ENCODE measurements at regions not wholly inside any gene's neighbourhood (a gene's known extent, or its start where the extent isn't known, plus 50 kb on each side); places are given as distances from the start of the nearest gene placed in this dataset.

DNA sequence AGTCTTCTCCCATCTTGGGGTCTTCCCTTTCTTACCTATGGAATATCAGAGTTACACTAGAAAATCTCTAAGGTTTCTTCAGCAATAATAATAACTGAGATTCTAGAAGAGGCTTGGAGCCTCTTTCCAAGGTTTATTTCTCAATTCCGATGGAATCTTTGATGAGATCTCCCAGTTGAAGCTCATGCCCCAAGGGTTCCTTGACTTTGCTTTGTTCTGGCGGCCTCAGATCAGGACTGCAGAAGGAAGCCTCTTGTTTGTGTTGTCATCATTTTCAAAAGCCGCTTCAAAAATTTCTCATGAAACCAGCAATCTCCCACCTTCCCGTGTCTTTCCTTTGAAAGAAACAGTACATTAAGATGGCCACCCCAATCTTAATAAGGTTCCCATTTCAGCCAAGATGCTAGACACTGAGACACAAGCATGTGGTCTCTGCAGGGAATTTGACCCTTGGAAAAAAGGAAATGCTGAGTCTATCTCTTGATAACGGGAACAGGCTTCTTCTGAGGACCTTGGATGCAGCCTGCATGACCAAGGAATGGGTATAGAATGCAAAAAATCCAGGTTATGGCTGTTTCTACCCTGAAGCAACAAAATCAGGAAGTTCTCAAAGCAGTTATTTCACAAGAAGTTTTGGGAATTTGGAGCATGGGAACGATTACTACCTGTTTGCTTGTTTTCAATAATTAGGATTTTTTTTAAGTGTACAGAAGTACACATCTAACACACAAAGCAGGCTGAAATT is 141.6 kb downstream of the CD24 start:
- no peak overlapping the region for H2BK12ac ChIP-seq (ENCODE audit: low read length in 2 of 2)
- no peak overlapping the region for H2BK120ac ChIP-seq (ENCODE audit: low read depth, low read length)
- no peaks in the 10 kb centered on the region for H3K79me1 ChIP-seq (replicated peaks; ENCODE audit: low read length, poor library complexity, severe bottlenecking)
- H2AK5ac ChIP-seq (ENCODE audit: low read length, severe bottlenecking): no peak overlapping the region
- H2BK15ac ChIP-seq (ENCODE audit: low read depth, poor library complexity, severe bottlenecking): no peak overlapping the region
- no peak overlapping the region for H3K4me2 ChIP-seq (ENCODE audit: low read length, poor library complexity, severe bottlenecking)
- no peak overlapping the region for H4K91ac ChIP-seq (ENCODE audit: low read length)
- no peak overlapping the region for H3K4ac ChIP-seq (ENCODE audit: low read depth in 1 of 2, low read length in 2 of 2)
- peaks cover 6 to 15% of the 10 kb centered on the region in 2 experiments for H3K27me3 ChIP-seq (ENCODE audit: control insufficient read depth in 1 of 2, insufficient read depth in 1 of 2, low read length in 2 of 2)
- no peaks in the 10 kb centered on the region for H3K9me3 ChIP-seq (ENCODE audit: control insufficient read depth, low read length)
- 88% methylated on average over 5 of the region's 6 CpGs for WGBS
- no peak overlapping the region for H3K9ac ChIP-seq (ENCODE audit: low read length)
- H3K4me3 ChIP-seq (ENCODE audit: insufficient read depth in 1 of 2, low read depth in 1 of 2, low read length in 2 of 2): no peak overlapping the region
- no peak overlapping the region for H2AFZ ChIP-seq (ENCODE audit: low read depth, low read length)
- no peak overlapping the region for H3K14ac ChIP-seq (ENCODE audit: low read length in 2 of 2)
- no peak overlapping the region for H3K27ac ChIP-seq (ENCODE audit: low read length, poor library complexity, severe bottlenecking)
- no peak overlapping the region for H3K23ac ChIP-seq (ENCODE audit: low read length in 2 of 2)
- no peaks in the 10 kb centered on the region for H3K36me3 ChIP-seq (ENCODE audit: control insufficient read depth in 1 of 2, insufficient read depth in 2 of 2, low read depth in 1 of 2, low read length in 2 of 2)
- no peak overlapping the region for H3K18ac ChIP-seq (ENCODE audit: low read depth in 1 of 2, low read length in 2 of 2)
- H2BK5ac ChIP-seq (ENCODE audit: low read depth, low read length, poor library complexity, severe bottlenecking): no peak overlapping the region
- no peaks in the 10 kb centered on the region for H3K4me1 ChIP-seq (ENCODE audit: control insufficient read depth, insufficient read depth, low read depth, low read length)
- no peak for DNase-seq
- H4K8ac ChIP-seq (ENCODE audit: low read length): no peak overlapping the region

DNA sequence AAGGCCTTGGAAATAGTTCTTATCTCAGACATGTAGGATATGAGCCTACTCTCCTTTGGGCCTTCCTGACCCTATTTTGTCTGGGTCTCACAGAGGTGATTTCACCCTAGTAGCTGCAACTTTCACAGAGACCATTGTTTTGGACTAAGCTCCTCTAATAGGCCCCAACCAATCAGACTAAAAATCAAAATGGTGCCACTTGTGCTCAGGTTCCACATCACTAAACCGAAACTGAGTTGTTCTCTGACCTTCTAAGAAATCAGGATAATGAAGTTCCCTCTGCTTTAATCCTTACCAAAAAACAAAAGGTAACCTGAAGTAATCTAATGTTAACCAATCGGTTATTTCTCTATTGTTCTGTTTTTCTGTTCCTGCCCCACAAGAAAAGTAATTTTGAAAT is 143.6 kb downstream of the CD24 start:
- Histone ChIP-seq H3K9ac (ENCODE audit: low read length) (no peak overlapping the region), H3K18ac (ENCODE audit: low read depth in 1 of 2, low read length in 2 of 2) (no peak overlapping the region), H2AFZ (ENCODE audit: low read depth, low read length) (no peak overlapping the region), H4K91ac (ENCODE audit: low read length) (no peak overlapping the region), H3K4me1 (ENCODE audit: control insufficient read depth, insufficient read depth, low read depth, low read length) (no peaks in the 10 kb centered on the region), H2BK5ac (ENCODE audit: low read depth, low read length, poor library complexity, severe bottlenecking) (no peak overlapping the region), H2BK120ac (ENCODE audit: low read depth, low read length) (no peak overlapping the region), H3K79me1 (replicated peaks; ENCODE audit: low read length, poor library complexity, severe bottlenecking) (no peaks in the 10 kb centered on the region), H3K36me3 (ENCODE audit: control insufficient read depth in 1 of 2, insufficient read depth in 2 of 2, low read depth in 1 of 2, low read length in 2 of 2) (no peaks in the 10 kb centered on the region), H3K27me3 (ENCODE audit: control insufficient read depth in 1 of 2, insufficient read depth in 1 of 2, low read length in 2 of 2) (peaks cover 6 to 15% of the 10 kb centered on the region in 2 experiments), H3K27ac (ENCODE audit: low read length, poor library complexity, severe bottlenecking) (no peak overlapping the region), H3K4me3 (ENCODE audit: insufficient read depth in 1 of 2, low read depth in 1 of 2, low read length in 2 of 2) (no peak overlapping the region), H3K9me3 (ENCODE audit: control insufficient read depth, low read length) (no peaks in the 10 kb centered on the region), H2AK5ac (ENCODE audit: low read length, severe bottlenecking) (no peak overlapping the region), H2BK12ac (ENCODE audit: low read length in 2 of 2) (no peak overlapping the region), H3K23ac (ENCODE audit: low read length in 2 of 2) (no peak overlapping the region), H2BK15ac (ENCODE audit: low read depth, poor library complexity, severe bottlenecking) (no peak overlapping the region), H4K8ac (ENCODE audit: low read length) (no peak overlapping the region), H3K14ac (ENCODE audit: low read length in 2 of 2) (no peak overlapping the region), H3K4me2 (ENCODE audit: low read length, poor library complexity, severe bottlenecking) (no peak overlapping the region), H3K4ac (ENCODE audit: low read depth in 1 of 2, low read length in 2 of 2) (no peak overlapping the region)
- WGBS: 88% methylated on average over 2 of the region's 2 CpGs
- DNase-seq: no peak

DNA sequence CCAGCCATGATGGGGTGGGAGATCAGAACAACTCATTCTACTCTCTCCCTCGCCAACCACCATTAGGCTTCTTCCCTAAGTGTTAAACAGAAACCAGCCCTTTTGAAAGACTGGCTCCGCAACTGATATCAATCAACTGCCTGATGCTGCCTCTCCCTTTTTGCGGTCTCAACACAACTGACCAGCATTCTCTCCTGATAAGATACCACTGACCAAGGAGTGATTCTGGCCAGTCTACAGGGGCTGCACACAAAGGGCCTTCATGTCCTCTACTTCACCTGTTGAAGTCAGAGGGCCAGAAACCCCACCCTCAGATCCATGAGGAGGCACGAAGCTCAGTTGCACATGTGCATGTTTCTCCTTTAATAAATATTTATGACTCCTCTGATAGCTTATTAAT is 145.1 kb downstream of the CD24 start:
- Histone ChIP-seq H3K4ac (ENCODE audit: low read depth in 1 of 2, low read length in 2 of 2) (no peak overlapping the region), H2AK5ac (ENCODE audit: low read length, severe bottlenecking) (no peak overlapping the region), H3K27me3 (ENCODE audit: control insufficient read depth in 1 of 2, insufficient read depth in 1 of 2, low read length in 2 of 2) (peaks cover 6 to 15% of the 10 kb centered on the region in 2 experiments), H3K4me2 (ENCODE audit: low read length, poor library complexity, severe bottlenecking) (no peak overlapping the region), H3K9me3 (ENCODE audit: control insufficient read depth, low read length) (no peaks in the 10 kb centered on the region), H3K27ac (ENCODE audit: low read length, poor library complexity, severe bottlenecking) (no peak overlapping the region), H3K36me3 (ENCODE audit: control insufficient read depth in 1 of 2, insufficient read depth in 2 of 2, low read depth in 1 of 2, low read length in 2 of 2) (no peaks in the 10 kb centered on the region), H3K4me3 (ENCODE audit: insufficient read depth in 1 of 2, low read depth in 1 of 2, low read length in 2 of 2) (no peak overlapping the region), H4K8ac (ENCODE audit: low read length) (no peak overlapping the region), H3K79me1 (replicated peaks; ENCODE audit: low read length, poor library complexity, severe bottlenecking) (no peaks in the 10 kb centered on the region), H3K23ac (ENCODE audit: low read length in 2 of 2) (no peak overlapping the region), H3K18ac (ENCODE audit: low read depth in 1 of 2, low read length in 2 of 2) (no peak overlapping the region), H4K91ac (ENCODE audit: low read length) (no peak overlapping the region), H3K14ac (ENCODE audit: low read length in 2 of 2) (no peak overlapping the region), H2BK120ac (ENCODE audit: low read depth, low read length) (no peak overlapping the region), H2BK15ac (ENCODE audit: low read depth, poor library complexity, severe bottlenecking) (no peak overlapping the region), H2BK5ac (ENCODE audit: low read depth, low read length, poor library complexity, severe bottlenecking) (no peak overlapping the region), H2AFZ (ENCODE audit: low read depth, low read length) (no peak overlapping the region), H2BK12ac (ENCODE audit: low read length in 2 of 2) (no peak overlapping the region), H3K9ac (ENCODE audit: low read length) (no peak overlapping the region), H3K4me1 (ENCODE audit: control insufficient read depth, insufficient read depth, low read depth, low read length) (no peaks in the 10 kb centered on the region)
- 90% methylated on average over 3 of the region's 4 CpGs for WGBS
- no peak for DNase-seq

DNA sequence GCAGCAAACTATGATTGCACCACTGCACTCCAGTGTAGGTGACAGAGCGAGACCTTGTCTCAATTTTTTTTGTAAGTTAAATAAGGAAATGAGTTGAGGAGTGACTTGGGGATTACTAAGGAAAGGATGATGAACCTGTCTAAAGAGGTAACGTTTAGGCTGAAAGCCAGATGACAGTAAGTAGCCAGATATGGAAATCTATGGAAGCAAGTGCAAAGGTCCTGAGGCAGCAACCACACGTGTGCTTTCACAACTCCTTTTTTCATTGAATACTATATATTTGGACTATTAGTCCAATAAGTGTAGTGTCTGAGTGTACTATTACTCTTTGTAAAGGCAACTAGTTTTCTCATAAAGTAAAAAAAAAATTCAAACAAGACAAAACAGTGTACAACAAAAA is 147.4 kb downstream of the CD24 start:
- H2AFZ ChIP-seq (ENCODE audit: low read depth, low read length): no peak overlapping the region
- H3K18ac ChIP-seq (ENCODE audit: low read depth in 1 of 2, low read length in 2 of 2): no peak overlapping the region
- no peaks in the 10 kb centered on the region for H3K79me1 ChIP-seq (replicated peaks; ENCODE audit: low read length, poor library complexity, severe bottlenecking)
- no peak overlapping the region for H3K14ac ChIP-seq (ENCODE audit: low read length in 2 of 2)
- H2BK12ac ChIP-seq (ENCODE audit: low read length in 2 of 2): no peak overlapping the region
- no peak overlapping the region for H2BK15ac ChIP-seq (ENCODE audit: low read depth, poor library complexity, severe bottlenecking)
- H3K36me3 ChIP-seq (ENCODE audit: control insufficient read depth in 1 of 2, insufficient read depth in 2 of 2, low read depth in 1 of 2, low read length in 2 of 2): no peaks in the 10 kb centered on the region
- H3K27ac ChIP-seq (ENCODE audit: low read length, poor library complexity, severe bottlenecking): no peak overlapping the region
- no peak overlapping the region for H4K91ac ChIP-seq (ENCODE audit: low read length)
- no peak overlapping the region for H3K23ac ChIP-seq (ENCODE audit: low read length in 2 of 2)
- no peak overlapping the region for H3K9ac ChIP-seq (ENCODE audit: low read length)
- H4K8ac ChIP-seq (ENCODE audit: low read length): no peak overlapping the region
- no peak overlapping the region for H3K4me2 ChIP-seq (ENCODE audit: low read length, poor library complexity, severe bottlenecking)
- no peaks in the 10 kb centered on the region for H3K9me3 ChIP-seq (ENCODE audit: control insufficient read depth, low read length)
- no peak overlapping the region for H3K4me3 ChIP-seq (ENCODE audit: insufficient read depth in 1 of 2, low read depth in 1 of 2, low read length in 2 of 2)
- DNase-seq: no peak
- WGBS: 92% methylated on average over 2 of the region's 3 CpGs
- H2BK120ac ChIP-seq (ENCODE audit: low read depth, low read length): no peak overlapping the region
- H3K4me1 ChIP-seq (ENCODE audit: control insufficient read depth, insufficient read depth, low read depth, low read length): no peaks in the 10 kb centered on the region
- H3K27me3 ChIP-seq (ENCODE audit: control insufficient read depth in 1 of 2, insufficient read depth in 1 of 2, low read length in 2 of 2): peaks cover 0 to 3% of the 10 kb centered on the region in 2 experiments
- H2BK5ac ChIP-seq (ENCODE audit: low read depth, low read length, poor library complexity, severe bottlenecking): no peak overlapping the region
- no peak overlapping the region for H3K4ac ChIP-seq (ENCODE audit: low read depth in 1 of 2, low read length in 2 of 2)
- no peak overlapping the region for H2AK5ac ChIP-seq (ENCODE audit: low read length, severe bottlenecking)
